ENCODE measurements at regions not wholly inside any gene's neighbourhood (a gene's known extent, or its start where the extent isn't known, plus 50 kb on each side); places are given as distances from the start of the nearest gene placed in this dataset.
"Not testable (repeated sequence)": the region's sequence is repeated elsewhere in the genome, so short reads cannot be mapped to it uniquely, and the experiment has no call there.

DNA sequence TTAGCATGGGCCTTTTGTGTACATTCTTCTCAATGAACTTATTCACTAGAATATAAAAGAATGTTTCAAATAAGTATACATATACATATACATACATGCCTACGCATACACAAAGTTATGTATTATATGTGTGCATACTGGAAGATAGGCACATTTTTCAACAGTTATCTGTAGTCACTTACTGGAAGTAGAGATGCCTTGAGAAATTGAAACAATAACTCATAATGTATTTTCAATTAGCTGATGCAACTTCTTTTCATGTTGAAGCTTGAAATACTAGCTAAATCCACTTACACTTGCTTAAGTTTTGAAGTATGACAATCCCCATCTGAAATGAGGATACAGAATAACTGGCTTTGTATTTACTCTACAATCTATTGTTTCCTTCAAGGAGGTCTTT lies 469.0 kb upstream of the PTGER4 start:
- no peak for FAIRE-seq

- no peak for FAIRE-seq
Measured at GRCh38 chr5:40206030-40206429, 473.7 kb upstream of the PTGER4 start.

DNA sequence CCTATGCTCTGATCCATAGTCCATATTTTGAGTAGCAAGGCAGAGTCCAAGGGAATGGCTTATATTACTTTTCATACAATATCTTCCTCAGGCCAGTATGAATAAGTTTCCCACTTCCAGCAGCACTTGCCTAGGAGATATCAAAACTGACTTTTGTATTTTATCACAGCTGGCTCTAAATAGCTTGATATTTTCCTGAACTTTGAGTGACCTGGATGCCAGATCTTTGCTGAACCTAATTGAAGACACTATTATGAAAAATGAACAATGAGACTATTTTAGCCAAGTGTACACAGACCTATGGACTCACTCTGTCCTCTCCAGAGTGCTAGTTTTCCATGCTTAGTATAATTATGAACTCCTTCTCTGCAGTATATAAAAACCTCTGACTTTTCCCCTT lies 475.6 kb upstream of the PTGER4 start:
- FAIRE-seq: no peak

GRCh38 chr5:40202814-40203440 lies 476.8 kb upstream of the PTGER4 start:
- peak; percentile 91 for FAIRE-seq

DNA sequence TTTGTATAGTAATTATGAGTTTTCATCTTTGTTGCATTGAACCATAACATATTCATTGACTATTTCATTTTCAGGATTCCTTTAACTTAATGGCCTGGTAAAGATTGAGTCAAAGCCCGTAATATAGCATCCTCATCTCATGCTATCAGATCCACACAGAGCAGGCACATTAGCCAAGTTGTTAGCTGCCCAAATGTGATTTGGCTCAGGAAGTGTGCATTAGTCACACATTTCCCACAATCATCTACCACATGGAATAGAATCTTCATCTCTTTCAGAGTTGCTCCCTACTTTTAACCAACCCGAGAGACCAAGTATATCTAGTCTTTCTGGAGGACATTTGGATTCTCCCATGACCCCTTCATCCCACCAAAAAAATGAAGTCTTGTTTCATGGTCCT lies 481.0 kb upstream of the PTGER4 start:
- FAIRE-seq: no peak

GRCh38 chr5:40195574-40195973 lies 484.1 kb upstream of the PTGER4 start:
- not testable (repeated sequence) for FAIRE-seq

- FAIRE-seq: peak; percentile 69
Measured at GRCh38 chr5:40191150-40191549, 488.6 kb upstream of the PTGER4 start.

GRCh38 chr5:40172721-40173120 lies 507.0 kb upstream of the PTGER4 start:
- no peak for FAIRE-seq

DNA sequence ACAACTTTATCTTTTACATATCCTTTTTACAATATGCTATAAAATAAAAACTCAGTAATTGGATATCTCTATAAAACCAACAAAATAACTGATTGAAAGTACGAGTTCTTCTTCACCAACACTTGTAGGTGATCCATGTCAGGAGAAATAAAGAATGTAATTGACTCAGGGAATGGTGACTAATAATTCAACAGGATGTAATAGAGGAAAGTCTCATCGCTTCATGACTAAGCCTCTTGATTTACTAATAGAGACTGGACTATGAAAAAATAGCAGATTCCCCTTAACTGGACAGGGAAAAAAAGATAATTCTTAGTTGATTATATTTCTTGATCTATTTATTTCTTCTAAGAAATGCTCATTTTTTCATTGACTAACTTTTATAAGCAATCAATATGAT lies 507.7 kb upstream of the PTGER4 start:
- FAIRE-seq: no peak

DNA sequence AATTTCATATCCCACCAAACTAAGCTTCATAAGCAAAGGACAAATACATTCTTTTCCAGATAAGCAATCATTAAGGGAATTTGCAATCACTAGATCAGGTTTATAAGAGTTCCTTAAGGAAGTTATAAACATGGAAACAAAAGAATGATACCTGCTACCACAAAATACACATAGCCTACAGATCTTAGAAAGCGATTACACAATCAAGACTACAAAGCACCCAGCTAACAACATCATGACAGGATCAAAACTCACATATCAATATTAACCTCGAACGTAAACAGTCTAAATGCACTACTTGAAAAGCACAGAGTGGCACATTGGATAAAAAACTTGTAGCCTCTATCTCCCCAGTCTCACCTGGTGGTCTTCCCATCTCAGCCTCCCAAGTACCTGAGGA lies 512.4 kb upstream of the PTGER4 start:
- no peak for FAIRE-seq

- FAIRE-seq: no peak
Measured at GRCh38 chr5:40166802-40167201, 512.9 kb upstream of the PTGER4 start.

GRCh38 chr5:40165789-40166728 lies 513.7 kb upstream of the PTGER4 start:
- FAIRE-seq: no peak

- no peak for FAIRE-seq
Measured at GRCh38 chr5:40165106-40165788, 514.5 kb upstream of the PTGER4 start.

GRCh38 chr5:40160435-40160834 lies 519.3 kb upstream of the PTGER4 start:
- no peak for FAIRE-seq

DNA sequence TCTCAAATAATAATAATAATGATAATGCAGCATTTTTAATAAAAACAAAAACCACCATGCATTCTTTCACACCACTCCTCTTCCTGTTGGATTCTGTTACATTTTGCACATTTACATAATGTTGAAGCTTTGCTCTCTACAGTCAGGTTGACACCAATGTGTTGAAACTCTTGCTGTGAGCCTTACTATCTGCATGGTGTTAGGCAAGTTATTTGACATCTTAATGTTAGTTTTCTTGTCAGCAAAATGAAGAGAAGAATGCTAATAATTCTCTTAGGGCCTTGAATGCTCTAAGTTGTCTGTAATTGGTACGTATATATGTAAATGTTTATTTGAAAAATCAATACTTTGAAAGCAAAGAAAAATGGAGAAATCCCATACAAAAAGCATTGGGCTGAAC lies 525.5 kb upstream of the PTGER4 start:
- FAIRE-seq: no peak

DNA sequence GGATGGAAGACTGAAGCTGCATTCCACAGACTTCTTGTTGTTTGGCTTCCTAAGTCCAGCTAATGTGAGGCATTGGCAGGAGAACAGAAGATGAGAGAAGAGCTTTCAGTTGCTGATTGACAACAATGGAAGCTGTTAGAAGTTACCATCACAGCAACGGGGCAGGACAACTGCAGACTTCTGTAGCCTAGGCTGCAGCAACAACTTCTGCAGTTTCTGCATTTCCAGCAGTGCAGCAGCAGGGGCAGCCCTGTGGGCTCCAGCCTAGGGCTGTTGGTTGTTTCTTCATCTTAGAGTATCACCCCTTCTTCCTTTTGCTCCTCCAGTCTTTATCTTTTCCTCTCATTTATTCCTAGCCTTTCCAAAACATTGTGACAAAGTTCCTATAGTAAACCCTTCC lies 528.8 kb upstream of the PTGER4 start:
- FAIRE-seq: no peak

DNA sequence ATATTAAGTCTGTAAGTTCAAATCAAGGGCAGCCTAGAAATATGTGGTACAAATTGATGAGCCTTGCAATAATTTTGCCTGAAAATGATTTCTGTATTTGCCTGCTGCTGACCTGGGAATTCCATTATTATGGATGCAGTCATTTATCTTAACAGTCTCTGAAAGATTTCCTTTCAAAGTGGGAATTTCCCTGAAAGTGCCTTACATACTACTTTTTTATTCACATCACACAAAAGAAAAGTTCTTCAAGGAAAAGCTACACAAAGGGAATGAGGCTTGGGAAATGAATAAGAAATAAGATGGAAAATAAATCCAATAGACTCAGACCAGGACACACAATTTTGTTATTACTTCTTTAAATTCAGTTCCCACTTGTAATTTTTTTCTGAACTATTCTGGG lies 537.8 kb upstream of the PTGER4 start:
- FAIRE-seq: no peak

DNA sequence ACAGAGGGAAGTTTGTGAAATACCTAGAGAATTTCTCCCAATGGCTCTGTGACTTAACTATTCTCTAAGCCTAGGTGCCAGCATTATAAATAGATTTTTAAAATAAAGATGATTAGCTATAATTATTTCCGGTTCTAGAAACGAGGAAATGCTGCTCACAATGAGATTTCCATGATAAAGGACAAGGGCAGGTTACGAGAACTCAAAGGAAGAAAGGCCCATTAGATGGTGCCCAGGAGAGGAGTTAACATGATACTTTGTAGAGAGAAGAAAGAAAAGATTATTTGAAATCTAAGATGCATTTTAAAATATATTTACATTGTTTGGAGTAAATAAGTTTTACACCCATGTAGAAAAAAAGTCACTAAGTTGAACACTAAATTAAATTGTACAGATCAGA lies 538.3 kb upstream of the PTGER4 start:
- FAIRE-seq: no peak

GRCh38 chr5:40137223-40137622 lies 542.5 kb upstream of the PTGER4 start:
- FAIRE-seq: no peak

GRCh38 chr5:40134883-40135520 lies 544.7 kb upstream of the PTGER4 start:
- FAIRE-seq: no peak

DNA sequence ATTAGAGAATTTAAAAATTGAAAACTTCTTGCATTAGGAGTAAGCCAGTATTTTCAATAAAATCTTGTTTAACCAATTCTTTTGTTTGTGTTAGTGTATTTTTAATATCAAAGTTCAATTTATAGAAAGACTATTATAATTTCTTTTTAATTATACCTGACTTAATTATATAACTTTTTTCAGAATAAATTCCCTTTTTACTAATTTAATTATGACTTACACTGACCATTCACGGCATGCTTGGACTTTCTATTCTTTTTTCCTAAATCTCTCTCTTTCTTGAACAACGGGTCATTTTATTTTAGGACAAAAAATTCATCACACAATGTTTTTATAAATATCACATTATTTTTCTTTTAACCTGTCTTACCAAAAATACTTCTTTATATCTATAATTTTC lies 555.3 kb upstream of the PTGER4 start:
- no peak for FAIRE-seq

DNA sequence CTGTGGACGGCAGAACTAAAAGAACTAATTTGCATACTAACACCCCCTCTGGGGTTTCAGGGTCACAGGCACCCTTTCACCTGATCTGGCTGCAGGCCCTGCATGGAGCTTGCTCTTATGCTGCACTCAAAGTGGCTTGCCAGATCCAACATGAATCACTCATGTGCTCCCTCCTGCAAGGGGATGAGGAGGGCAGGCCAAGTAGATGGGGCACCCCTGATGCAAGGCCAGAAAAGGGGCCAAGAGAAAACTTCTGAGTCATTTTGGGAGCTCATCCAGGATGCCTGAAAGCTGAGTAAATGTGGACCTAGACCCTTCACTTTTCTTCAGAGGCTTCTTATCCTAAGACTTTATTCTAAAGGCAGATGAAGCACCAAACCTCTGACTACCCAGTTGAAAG lies 558.5 kb upstream of the PTGER4 start:
- FAIRE-seq: no peak

- no peak for FAIRE-seq
Measured at GRCh38 chr5:40112875-40113274, 566.8 kb upstream of the PTGER4 start.

All from islet of Langerhans (tissue), 1 donor.